WTC11 (cell line): ENCODE measurements at regions not wholly inside any gene's neighbourhood (a gene's known extent, or its start where the extent isn't known, plus 50 kb on each side); places are given as distances from the start of the nearest gene placed in this dataset.

Experiments used
- ATAC-seq: fragments of 200-7000 bp; cut with Tn5 transposase; 2 replicates; pipeline ENCODE4 v1.10.0; 2021; ENCODE audit warnings: mild to moderate bottlenecking, moderate library complexity
- CTCF ChIA-PET: fragments of 300-600 bp; sonication (Branson Sonifier 250); formaldehyde crosslinking; loops from one replicate; lab custom pipeline; 2021; ENCODE audit warnings: antibody characterized with exemption; lab: Charles Lee
- POLR2A ChIA-PET: fragments of 350-600 bp; sonication (Branson Sonifier 250); formaldehyde crosslinking; loops from one replicate; lab custom pipeline; 2021; ENCODE audit warnings: antibody characterized with exemption; lab: Charles Lee
- DNase-seq: peaks from one replicate; pipeline ENCODE4 v3.0.0; 2021; ENCODE audit warnings: low spot score
- H3K27ac Mint-ChIP-seq: 2 replicates; pipeline ENCODE4 v1.8.0; 2021; ENCODE audit warnings: mixed read lengths
- H3K27me3 Mint-ChIP-seq: 2 replicates; pipeline ENCODE4 v1.8.0; 2021; ENCODE audit warnings: low read depth, mild to moderate bottlenecking, moderate library complexity, mixed read lengths
- H3K36me3 Mint-ChIP-seq: 2 replicates; pipeline ENCODE4 v1.8.0; 2021; ENCODE audit warnings: mixed read lengths
- H3K4me1 Mint-ChIP-seq: 2 replicates; pipeline ENCODE4 v1.8.0; 2022; ENCODE audit warnings: mixed read lengths
- H3K4me3 Mint-ChIP-seq: 2 replicates; pipeline ENCODE4 v1.8.0; 2021; ENCODE audit warnings: mild to moderate bottlenecking, moderate library complexity, mixed read lengths
- H3K9me3 Mint-ChIP-seq: 2 replicates; pipeline ENCODE4 v1.8.0; 2021; ENCODE audit warnings: mixed read lengths
- AR ChIP-seq: fragments of 250-450 bp; sonication (Bioruptor Pico); IDR thresholded peaks from 2 replicates; pipeline ENCODE4 v1.9.0; 2021; ENCODE audit warnings: mild to moderate bottlenecking
- ATF2 ChIP-seq: sonication (generic); formaldehyde crosslinking; IDR thresholded peaks from 2 replicates; pipeline ENCODE4 v1.8.1; 2022; ENCODE audit warnings: low read depth, missing genetic modification reagents, borderline replicate concordance
- ATF3 ChIP-seq: sonication (generic); formaldehyde crosslinking; conservative IDR thresholded peaks from 2 replicates; pipeline ENCODE4 v1.8.1; 2022; ENCODE audit warnings: mild to moderate bottlenecking, missing genetic modification reagents
- CBFB ChIP-seq: sonication (generic); formaldehyde crosslinking; IDR thresholded peaks from 2 replicates; pipeline ENCODE4 v1.8.1; 2022; ENCODE audit warnings: mild to moderate bottlenecking, low read depth, missing genetic modification reagents
- CDX4 ChIP-seq: fragments of 250-450 bp; sonication (Bioruptor Pico); IDR thresholded peaks from 2 replicates; pipeline ENCODE4 v1.9.0; 2021; ENCODE audit warnings: moderate library complexity, mild to moderate bottlenecking, inconsistent platforms, borderline replicate concordance
- CTCF ChIP-seq: fragments of 200-600 bp; IDR thresholded peaks from 2 replicates; pipeline ENCODE4 v1.8.0; 2022; ENCODE audit warnings: antibody characterized with exemption
- FOXP1 ChIP-seq: sonication (generic); formaldehyde crosslinking; IDR thresholded peaks from 2 replicates; pipeline ENCODE4 v1.8.0; 2022; ENCODE audit warnings: missing genetic modification reagents, mild to moderate bottlenecking, moderate library complexity, borderline replicate concordance
- JUN ChIP-seq: sonication (generic); formaldehyde crosslinking; IDR thresholded peaks from 2 replicates; pipeline ENCODE4 v1.8.0; 2023; ENCODE audit warnings: mild to moderate bottlenecking, missing genetic modification reagents
- MAX ChIP-seq: sonication (generic); formaldehyde crosslinking; IDR thresholded peaks from 2 replicates; pipeline ENCODE4 v1.8.0; 2022; ENCODE audit warnings: mild to moderate bottlenecking, missing genetic modification reagents
- MYBL2 ChIP-seq: sonication (generic); formaldehyde crosslinking; IDR thresholded peaks from 2 replicates; pipeline ENCODE4 v1.8.1; 2023; ENCODE audit warnings: mild to moderate bottlenecking, moderate library complexity, missing genetic modification reagents
- NFE2L1 ChIP-seq: sonication (generic); formaldehyde crosslinking; IDR thresholded peaks from 2 replicates; pipeline ENCODE4 v1.8.1; 2023; ENCODE audit warnings: missing genetic modification reagents
- NR2C2 ChIP-seq: sonication (generic); formaldehyde crosslinking; IDR thresholded peaks from 2 replicates; pipeline ENCODE4 v1.8.0; 2022; ENCODE audit warnings: mild to moderate bottlenecking, missing genetic modification reagents
- PRDM15 ChIP-seq: sonication (generic); formaldehyde crosslinking; IDR thresholded peaks from 2 replicates; pipeline ENCODE4 v1.8.0; 2022; ENCODE audit warnings: missing genetic modification reagents
- RORB ChIP-seq: fragments of 250-450 bp; sonication (Bioruptor Pico); IDR thresholded peaks from 2 replicates; pipeline ENCODE4 v1.9.0; 2021; ENCODE audit warnings: mild to moderate bottlenecking
- TEAD1 ChIP-seq: sonication (generic); formaldehyde crosslinking; IDR thresholded peaks from 2 replicates; pipeline ENCODE4 v1.8.0; 2022; ENCODE audit warnings: mild to moderate bottlenecking, missing genetic modification reagents
- TEAD4 ChIP-seq: sonication (generic); formaldehyde crosslinking; IDR thresholded peaks from 2 replicates; pipeline ENCODE4 v1.8.0; 2022; ENCODE audit warnings: mild to moderate bottlenecking, missing genetic modification reagents
- ZNF416 ChIP-seq: fragments of 250-450 bp; sonication (Bioruptor Pico); IDR thresholded peaks from 2 replicates; pipeline ENCODE4 v1.9.0; 2021; ENCODE audit warnings: mild to moderate bottlenecking, inconsistent platforms

- Mint-ChIP-seq H3K36me3 (no peaks in the 10 kb centered on the region), H3K4me1 (peaks cover 28% of the 10 kb centered on the region), H3K9me3 (no peaks in the 10 kb centered on the region), H3K27ac (no peak overlapping the region), H3K27me3 (peaks cover 84% of the 10 kb centered on the region), H3K4me3 (no peak overlapping the region)
- DNase-seq (peak; percentile 74), ATAC-seq (no peak)
- CTCF ChIA-PET: interaction anchor here (1.6 kb wide), 1 partner anchor 219 kb away, joined by 3 read pairs; no protein-coding TSS in a partner anchor
- TF ChIP-seq CDX4 (CRISPR knock-in tag) (no peak), CTCF (peak; percentile 68)
- POLR2A ChIA-PET: no interaction called here
Measured at GRCh38 chr1:98051065-98051675, 130.3 kb upstream of the DPYD start.

GRCh38 chr1:98049370-98050135 lies 128.7 kb upstream of the DPYD start:
- H3K4me1 Mint-ChIP-seq: peaks cover 34% of the 10 kb centered on the region
- peaks cover 94% of the 10 kb centered on the region for H3K27me3 Mint-ChIP-seq
- no peaks in the 10 kb centered on the region for H3K9me3 Mint-ChIP-seq
- no peak for TF ChIP-seq NFE2L1 (CRISPR knock-in tag)
- TF ChIP-seq JUN (CRISPR knock-in tag): no peak
- TF ChIP-seq MAX (CRISPR knock-in tag): 0 out of 2 replicates have a peak, but pooled peaks have one; percentile 23
- ATAC-seq (no peak), DNase-seq (peak; percentile 36)
- H3K36me3 Mint-ChIP-seq: no peaks in the 10 kb centered on the region
- ChIA-PET POLR2A (no interaction called here), CTCF (interaction anchor here (2.2 kb wide), 1 partner anchor 418 kb away, joined by 6 read pairs; no protein-coding TSS in a partner anchor)
- peak overlapping the region; percentile 68 for H3K4me3 Mint-ChIP-seq
- H3K27ac Mint-ChIP-seq: no peak overlapping the region

GRCh38 chr1:98048751-98049325 lies 128.0 kb upstream of the DPYD start:
- DNase-seq (no peak), ATAC-seq (no peak)
- ChIA-PET CTCF (interaction anchor here (1.0 to 2.2 kb wide), 2 partner anchors 419 to 910 kb away, joined by 3 to 6 read pairs; no protein-coding TSS in a partner anchor), POLR2A (no interaction called here)
- peaks cover 38% of the 10 kb centered on the region for H3K4me1 Mint-ChIP-seq
- H3K36me3 Mint-ChIP-seq: no peaks in the 10 kb centered on the region
- H3K9me3 Mint-ChIP-seq: no peaks in the 10 kb centered on the region
- peaks cover 98% of the 10 kb centered on the region for H3K27me3 Mint-ChIP-seq
- TF ChIP-seq FOXP1 (CRISPR knock-in tag) (no peak), RORB (CRISPR knock-in tag) (no peak), NR2C2 (no peak), ATF2 (no peak), ATF3 (CRISPR knock-in tag) (no peak), ZNF416 (CRISPR knock-in tag) (no peak), TEAD4 (CRISPR knock-in tag) (no peak), MYBL2 (CRISPR knock-in tag) (no peak), CBFB (CRISPR knock-in tag) (no peak), AR (CRISPR knock-in tag) (no peak), CDX4 (CRISPR knock-in tag) (no peak), PRDM15 (CRISPR knock-in tag) (no peak), TEAD1 (no peak)
- H3K27ac Mint-ChIP-seq: no peak overlapping the region
- peak overlapping the region; percentile 68 for H3K4me3 Mint-ChIP-seq
